ENCODE measurements at regions not wholly inside any gene's neighbourhood (a gene's known extent, or its start where the extent isn't known, plus 50 kb on each side); places are given as distances from the start of the nearest gene placed in this dataset.
"Not testable (repeated sequence)": the region's sequence is repeated elsewhere in the genome, so short reads cannot be mapped to it uniquely, and the experiment has no call there.

DNA sequence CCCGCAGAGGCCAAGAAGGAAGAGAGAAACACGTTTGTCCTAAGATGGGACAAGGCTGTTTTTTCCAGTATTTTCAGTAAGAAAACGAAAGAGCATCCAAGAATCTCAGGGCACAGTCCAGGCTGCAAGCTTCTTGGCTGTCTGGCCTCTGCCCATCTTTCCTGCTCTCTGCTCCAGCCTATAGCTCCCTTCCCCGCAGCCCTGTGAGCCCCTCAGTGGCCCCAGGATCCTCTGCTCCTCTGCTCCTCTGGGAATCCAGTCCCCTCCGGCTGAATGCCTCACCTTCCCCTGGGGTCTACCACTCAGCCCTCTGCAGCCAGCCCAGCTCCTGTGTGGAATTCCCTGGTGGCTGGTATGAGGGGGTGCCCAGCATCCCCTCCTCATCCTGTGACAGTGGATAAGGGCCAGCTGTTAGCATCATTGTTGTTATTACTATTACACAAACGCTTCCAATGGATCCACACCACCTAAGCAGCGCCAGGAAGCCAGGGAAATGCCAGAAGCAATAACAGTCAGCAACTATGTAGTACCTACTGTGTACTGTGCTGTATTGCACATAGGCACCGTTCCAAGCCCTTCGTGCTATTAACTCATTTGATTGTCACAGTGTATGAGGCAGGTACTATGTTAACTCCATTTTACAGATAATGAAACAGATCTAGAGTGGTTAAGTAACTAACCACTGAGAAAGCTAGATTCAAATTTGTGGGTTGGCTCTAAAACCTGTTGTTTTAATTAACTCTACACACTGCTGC lies 60.3 kb upstream of the PTPN1 start:
- no peak for DNase-seq (ENCODE audit: low read depth)

DNA sequence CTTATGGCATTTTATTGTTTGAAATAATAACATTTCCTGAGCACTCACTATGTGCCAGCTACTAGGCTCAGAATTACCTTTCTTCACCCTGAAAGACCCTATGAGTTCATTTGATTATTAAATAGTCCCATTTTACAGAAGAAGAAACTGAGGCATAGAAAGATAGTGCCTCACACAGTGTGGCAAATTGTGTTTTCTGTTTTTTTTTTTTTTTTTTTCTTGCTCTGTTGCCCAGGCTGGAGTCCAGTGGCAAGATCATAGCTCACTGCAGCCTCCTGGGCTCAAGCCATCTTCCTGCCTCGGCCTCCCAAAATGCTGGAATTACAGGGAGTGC lies 59.7 kb upstream of the PTPN1 start:
- no peak for DNase-seq (ENCODE audit: low read depth)

DNA sequence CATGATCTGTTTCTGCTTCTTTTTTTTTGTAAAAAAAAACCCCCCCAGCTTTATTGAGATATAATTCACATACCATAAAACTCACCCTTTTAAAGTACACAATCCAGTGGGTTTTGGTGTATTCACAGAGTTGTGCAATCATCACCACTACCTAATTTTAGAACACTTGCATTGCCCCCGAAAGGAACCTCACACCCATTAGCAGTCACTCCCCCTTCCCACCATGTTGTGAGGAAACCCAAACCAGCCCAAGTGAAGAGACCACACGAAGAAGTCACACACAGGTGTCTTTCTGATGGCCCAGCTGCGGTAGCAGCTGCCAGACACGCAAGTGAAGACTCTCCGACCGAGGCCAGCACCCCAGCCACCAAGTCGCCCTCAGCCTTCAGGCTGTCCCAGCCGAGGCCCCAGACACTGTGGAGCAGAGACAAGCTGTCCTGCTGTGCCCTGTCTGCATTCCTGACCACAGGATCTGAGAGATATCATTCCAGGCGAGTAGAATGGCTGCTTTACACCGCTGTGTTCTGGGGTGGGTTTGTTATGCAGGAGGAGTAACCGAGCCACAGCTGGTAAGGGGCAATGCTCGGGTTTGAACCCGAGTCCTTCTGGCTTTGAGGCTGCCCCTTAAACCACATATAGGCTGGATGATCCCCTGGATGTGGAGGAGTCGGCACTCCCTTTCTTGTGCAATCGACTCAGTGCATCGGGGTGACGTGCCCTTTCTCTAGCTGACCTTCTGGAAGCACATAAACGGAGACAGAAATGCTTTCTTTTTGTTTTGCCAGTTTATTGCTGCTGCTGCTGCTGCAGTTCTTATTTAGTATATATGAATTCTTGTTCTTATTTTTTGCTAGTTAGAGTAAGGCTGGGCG lies 59.1 kb upstream of the PTPN1 start:
- no peak for DNase-seq (ENCODE audit: low read depth)

DNA sequence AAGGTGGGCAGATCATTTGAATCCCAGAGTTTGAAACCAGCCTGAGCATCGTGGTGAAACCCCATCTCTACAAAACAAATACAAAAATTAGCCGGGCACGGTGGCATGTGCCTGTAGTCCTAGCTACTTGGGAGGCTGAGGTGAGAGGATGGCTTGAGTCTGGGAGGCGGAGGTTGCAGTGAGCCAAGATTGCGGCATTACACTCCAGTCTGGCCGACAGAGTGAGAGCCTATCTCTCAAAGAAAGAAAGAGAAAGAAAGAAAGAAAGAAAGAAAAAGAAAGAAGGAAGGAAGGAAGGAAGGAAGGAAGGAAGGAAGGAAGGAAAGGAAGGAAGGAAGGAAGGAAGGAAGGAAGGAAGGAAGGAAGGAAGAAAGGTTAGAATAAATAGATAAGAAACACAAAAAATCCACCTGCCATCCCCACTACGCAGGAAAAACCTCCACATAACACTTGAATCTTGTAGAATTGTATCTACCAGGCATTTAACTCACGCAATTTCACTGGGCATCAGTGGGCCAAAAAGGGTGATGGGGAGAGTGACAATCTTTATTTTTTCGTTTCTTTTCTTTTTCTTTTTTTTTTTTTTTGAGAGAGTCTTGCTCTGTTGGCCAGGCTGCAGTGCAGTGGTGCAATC lies 58.3 kb upstream of the PTPN1 start:
- DNase-seq (ENCODE audit: low read depth): not testable (repeated sequence)

DNA sequence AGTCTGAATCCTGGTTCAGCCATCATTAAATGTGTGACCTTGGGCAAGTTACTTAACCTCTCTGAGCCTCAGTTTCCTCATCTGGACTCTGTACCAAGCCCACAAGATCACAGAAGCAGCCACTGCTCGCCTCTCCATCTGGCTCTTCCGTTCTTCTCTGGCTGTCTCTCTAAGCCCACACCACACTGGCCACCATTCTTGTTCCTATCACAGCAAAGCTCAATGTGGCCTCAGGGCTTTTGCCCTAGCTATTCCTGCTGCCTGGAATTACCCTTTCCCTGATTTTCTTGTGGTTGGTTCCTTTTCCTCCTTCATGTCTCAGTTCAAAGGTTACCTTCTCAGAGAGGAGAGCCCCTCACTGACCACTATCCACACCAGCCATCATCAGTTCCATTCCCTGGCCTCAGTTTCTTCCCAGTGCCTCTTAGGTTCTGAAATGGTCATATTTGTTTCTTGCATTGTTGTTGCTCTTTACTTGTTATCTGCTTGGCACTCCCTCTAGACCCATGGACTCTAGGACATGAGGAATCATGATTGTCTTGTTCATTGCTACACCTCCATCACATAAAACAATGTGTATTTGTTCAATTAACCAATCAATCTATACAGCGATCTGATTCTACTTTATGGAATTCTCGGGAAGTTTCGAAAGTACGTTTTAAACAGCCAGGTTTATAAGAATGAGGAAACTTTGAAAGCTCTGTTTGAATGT lies 56.5 kb upstream of the PTPN1 start:
- DNase-seq (ENCODE audit: low read depth): no peak

DNA sequence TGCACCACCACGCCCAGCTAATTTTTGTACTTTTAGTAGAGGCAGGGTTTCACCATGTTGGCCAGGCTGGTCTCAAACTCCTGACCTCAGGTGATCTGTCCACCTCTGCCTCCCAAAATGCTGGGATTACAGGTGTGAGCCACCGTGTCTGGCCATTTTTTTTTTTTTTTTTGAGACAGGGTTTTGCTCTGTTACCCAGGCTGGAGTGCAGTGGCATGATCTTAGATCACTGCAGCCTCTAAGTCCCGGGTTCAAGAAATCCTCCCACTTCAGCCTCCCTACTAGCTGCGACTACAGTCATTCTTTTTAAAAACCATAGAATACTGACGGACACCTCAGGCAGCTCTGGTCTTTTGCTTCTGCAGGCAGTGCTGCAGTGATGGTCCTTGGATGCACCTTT lies 54.9 kb upstream of the PTPN1 start:
- not testable (repeated sequence) for DNase-seq (ENCODE audit: low read depth)

DNA sequence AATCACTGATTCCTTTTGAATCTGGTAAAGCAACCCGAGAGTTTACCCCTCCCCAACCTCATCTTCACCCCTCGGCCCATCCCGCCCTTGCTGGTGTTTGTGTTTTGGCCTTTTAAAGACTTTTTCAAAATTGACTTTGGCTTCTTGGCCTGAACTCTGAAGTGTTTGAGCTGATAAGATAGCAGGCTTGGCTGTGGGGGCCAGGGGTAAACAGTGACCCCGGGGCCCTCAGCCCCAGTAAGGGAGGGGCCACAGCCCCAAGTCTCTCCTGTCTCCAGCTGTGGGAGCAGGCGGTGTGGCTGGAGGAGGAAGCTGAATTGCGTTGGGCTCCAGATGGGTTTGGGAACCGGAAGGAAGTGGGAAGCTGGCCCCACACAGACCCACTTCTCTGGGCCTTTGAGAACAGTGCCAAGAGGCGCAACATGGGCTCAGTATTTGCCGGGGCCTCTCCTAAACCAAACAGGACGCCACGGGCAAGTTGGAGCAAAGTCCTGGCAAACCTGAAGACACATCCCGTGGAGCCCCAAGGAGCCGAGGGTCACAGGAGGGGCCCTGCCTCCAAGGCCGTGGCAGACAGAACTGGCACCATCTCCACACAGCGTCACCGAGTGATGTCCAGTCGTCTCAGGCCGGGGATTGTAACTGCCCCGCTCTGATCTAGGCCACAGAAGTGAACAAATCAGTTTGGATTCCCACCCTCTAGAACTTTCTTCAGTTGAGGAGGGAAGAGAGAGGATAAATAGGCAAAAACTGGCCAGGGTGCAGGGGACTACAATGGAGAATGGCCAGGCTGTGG lies 54.3 kb upstream of the PTPN1 start:
- DNase-seq (ENCODE audit: low read depth): no peak

DNA sequence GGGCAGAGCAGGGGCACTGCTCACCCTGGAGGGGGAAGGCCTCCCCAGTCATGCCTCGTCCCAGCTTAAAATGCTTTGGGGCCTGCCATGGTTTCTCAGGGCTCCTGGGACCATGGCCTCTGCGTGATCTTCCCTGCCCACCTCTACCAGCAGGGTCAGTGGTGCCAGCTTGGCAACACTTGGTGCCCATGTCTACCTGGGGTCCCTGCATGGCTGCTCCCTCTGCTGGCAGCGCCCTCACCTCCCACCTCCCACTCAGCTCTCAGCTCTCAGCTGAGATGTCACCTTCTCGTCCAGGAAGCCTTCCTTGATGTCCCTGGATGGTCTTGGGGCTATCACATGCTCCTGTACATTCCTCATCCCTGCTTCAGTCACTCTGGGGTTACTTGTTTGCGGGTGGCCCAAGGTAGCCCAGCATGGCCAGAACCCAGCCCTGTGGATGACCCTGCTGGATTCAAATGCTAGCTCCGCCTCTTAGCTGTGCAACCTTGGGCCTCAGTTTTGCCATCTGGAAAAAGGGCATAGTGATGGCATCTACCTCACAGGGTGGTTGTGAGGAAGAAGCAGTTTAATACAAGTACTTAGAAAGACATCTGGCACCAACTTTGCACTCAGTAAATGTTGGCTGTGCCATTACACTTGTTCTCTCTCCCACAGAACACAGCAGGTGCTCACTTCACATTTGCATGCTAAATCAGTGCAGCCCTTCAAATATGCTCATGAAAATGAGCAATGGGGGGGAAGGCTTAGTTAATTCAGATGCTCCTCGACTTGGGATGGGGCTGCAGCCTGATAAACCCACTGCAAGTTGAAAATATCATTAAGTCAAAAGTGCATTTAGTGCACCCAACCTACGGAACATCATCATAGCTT lies 53.5 kb upstream of the PTPN1 start:
- no peak for DNase-seq (ENCODE audit: low read depth)

DNA sequence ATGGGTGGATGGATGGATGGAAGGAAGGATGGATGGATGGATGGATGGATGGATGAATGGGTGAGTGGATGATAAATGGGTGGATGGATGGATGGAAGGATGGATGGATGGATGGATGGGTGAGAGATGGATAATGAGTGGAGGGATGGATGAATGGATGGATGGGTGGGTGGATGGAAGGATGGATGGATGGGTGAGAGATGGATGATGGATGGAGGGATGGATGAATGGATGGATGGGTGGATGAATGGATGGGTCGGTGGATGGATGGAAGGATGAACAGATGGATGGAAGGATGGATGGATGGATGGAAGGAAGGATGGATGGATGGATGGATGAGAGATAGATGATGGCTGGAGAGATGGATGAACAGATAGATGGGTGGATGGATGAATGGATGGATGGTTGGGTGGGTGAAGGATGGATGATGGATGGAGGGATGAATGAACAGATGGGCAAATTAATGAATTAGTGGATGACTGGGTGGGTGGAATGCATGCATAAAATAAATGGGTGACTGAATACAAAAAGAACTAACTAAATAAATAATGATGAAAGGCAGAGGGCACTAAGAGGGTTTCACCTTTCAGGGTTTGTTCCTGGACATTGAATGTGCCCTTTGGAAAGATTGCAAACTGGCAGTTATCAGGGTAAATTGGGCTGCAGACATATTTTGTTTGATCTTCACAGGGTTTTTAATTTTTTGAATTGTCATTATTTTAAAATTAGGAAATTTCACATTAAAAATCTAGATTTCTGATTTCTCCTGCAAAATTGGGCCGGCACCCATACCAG lies 50.9 kb upstream of the PTPN1 start:
- no peak for DNase-seq (ENCODE audit: low read depth)

DNA sequence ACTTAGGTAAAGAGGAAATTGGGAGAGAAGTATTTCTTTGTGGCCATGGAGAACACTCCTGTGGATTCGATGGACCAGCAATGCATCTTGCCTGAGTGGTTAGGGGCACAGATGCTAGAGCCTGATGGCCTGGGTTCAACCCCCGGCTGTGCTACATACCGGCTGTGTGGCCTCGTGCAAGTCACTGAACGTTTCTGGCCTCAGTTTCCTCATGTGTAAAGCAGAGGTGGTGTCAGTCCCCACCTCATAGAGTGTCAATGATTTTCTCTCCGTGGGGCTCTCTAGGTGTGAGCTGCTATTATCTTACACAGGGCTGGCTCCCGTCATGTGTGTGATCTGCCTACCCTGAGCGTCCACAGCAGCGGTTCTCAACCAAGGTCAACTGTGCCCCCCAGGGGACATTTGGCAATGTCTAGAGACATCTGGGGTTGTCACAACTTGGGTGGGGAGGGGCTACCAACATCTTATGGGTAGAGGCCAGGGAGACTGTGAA lies 50.0 kb upstream of the PTPN1 start:
- DNase-seq (ENCODE audit: low read depth): no peak

All from activated T-helper 1 cell treated with Interleukin-2 at 50 U/mL for 16 hours (primary cell).